Activated CD8-positive, alpha-beta memory T cell treated with anti-CD3 and anti-CD28 coated beads for 4 hours (primary cell): ENCODE measurements at regions not wholly inside any gene's neighbourhood (a gene's known extent, or its start where the extent isn't known, plus 50 kb on each side); places are given as distances from the start of the nearest gene placed in this dataset.
"Not testable (repeated sequence)": the region's sequence is repeated elsewhere in the genome, so short reads cannot be mapped to it uniquely, and the experiment has no call there.

ENCODE experiments used
- DNase-seq, 2 donors: peaks; one replicate each; pipeline ENCODE4 v3.0.0-alpha.2; 2020; ENCODE audit warnings: low read depth in 2 of 2

DNA sequence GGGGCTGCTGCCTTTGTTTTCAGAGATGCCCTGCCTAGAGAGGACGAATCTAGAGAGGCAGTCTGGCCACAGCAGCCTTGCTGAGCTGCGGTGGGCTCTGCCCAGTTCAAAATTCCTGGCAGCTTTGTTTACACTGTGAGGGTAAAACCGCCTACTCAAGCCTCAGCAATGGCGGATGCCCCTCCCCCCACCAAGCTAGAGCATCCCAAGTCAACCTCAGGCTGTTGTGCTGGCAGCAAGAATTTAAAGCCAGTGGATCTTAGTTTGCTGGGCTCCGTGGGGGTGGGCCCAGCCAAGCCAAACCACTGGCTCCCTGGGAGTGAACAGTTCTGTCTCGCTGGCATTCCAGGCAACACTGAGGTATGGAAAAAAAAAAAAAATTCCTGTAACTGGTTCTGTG is 970.9 kb downstream of the TBC1D32 start:
- no peak for DNase-seq

DNA sequence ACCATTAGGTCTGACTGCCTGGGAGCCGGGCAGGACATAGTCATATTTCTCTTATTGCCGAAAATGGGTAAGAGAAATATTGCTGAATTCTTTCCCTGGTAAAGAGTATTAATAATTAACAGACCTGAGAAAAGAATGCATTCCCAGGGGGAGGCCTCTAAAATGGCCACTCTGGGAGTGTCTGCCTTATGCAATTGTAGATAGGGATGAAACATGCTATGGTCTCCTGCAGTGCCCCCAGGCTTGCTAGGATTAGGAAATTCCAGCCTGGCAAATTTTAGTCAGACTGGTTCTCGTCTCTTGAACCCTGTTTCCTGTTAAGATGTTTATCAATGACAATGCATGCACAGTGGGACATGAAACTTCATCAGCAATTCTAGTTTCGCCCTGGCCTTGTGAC is 975.7 kb downstream of the TBC1D32 start:
- not testable (repeated sequence) for DNase-seq

DNA sequence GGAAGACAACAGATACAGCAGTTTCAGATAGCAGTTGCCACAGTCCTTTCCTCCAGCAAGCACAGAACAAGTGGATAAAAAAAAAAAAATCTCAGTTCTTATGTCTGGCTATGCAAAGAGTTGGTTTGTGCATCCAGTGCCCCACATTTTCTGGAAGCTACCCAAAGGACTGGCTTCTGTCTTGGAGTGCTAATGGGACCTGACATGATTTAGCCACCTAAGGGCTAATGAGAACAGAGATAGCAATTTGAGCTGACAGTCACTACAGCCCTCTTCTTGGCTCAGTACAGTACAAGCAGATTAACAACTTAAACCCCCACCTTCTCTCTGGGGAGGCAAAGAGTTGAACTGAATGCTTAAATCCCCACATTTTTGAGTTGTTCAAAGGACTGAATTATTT is 976.8 kb downstream of the TBC1D32 start:
- DNase-seq: no peak

DNA sequence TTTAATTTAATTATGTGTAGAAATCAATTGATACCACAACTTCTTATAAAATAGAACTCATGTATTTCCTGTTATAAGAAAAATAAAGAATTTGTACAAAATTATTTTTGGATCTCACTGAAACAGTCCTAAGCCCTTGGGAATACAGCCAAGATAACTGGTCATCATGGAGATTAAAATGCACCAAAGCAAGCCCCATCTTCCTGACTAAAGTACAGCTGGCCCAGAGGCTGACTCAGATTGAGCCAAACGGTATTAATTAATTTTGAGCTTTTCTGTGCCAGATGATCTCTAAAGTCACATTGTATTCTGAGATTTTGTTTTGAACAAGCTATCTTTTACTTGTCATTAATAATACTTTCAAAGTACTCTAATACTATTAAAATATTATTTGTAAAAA is 978.5 kb downstream of the TBC1D32 start:
- no peak for DNase-seq

DNA sequence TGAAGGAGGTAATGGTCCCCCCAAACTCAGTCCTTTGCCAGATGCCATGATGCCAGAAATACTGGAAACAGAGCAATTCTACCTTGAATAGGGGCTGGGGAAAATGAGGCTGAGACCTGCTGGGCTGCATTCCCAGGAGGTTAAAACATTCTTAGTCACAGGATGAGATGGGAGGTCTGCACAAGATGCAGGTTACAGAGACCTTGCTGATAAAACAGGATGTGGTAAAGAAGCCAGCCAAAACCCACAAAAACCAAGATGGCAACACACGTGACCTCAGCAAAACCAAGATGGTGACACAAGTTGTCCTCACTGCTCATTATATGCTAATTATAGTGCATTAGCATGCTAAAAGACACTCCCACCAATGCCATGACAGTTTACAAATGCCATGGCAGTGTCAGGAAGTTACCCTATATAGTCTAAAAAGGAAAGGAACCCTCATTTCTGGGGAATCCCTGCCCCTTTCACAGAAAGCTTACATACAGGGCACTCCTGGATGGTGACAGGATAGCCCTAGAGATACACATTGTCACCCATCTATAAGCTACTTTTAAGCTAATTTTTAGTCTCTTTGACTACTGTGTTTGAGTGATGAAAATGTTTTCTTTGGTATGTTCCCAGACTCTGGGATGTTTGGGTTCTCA is 979.7 kb downstream of the TBC1D32 start:
- DNase-seq: no peak

DNA sequence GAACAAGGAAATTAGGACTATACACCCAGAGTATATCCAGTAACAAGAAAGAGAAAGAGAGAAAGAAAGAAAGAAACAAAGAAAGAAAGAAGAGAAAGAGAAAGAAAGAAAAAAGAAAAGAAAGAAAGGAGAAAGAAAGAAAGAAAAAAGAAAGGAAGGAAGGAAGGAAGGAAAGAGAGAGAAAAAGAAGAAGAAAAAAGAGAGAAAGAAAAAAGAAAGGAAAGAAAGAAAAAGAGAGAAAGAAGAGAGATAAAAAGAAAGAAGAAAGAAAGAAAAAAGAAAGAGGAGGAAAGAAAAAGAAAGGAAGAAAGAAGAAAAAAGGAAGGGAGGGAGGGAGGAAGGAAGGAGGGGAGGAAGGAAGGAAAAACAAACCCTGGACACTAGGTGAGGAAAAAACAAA is 981.8 kb downstream of the TBC1D32 start:
- DNase-seq: no peak

DNA sequence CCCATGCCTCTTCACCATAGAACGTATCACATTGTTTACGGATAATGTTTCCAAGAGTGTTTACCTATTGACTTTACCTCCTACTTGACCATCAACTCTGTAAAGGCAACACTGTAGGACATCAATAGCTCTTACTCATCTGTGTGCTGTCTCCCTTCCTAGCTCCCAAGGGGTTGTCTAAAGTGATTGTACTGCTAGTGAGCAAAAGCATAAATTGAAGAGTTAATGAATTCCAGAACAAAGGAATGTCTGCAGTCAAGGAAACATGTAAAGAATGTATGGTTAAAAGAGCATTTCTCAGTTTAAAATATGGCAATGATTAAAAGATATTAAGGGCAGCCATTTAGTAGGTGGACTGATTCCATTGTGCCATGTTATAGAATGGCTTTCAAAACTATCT is 985.4 kb downstream of the TBC1D32 start:
- DNase-seq: no peak

DNA sequence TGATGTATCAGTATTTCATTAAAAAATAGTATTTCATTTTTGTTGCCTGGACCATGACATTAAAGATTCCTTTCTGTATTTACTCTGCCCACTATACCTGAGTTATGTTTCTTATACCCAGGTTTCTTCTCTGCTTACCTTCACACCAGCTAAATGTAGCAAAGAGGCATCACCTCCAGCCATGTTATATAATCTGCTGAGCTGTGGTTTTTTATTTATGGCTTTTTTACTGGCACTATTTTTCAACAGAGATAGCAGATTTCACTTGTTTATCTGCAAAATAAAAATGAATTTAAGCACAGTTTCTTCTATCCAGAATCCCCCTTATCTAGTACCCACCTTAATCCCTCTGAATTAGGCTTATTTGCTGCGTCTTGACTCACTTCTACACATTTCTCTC is 979.0 kb upstream of the MAN1A1 start:
- DNase-seq: no peak

DNA sequence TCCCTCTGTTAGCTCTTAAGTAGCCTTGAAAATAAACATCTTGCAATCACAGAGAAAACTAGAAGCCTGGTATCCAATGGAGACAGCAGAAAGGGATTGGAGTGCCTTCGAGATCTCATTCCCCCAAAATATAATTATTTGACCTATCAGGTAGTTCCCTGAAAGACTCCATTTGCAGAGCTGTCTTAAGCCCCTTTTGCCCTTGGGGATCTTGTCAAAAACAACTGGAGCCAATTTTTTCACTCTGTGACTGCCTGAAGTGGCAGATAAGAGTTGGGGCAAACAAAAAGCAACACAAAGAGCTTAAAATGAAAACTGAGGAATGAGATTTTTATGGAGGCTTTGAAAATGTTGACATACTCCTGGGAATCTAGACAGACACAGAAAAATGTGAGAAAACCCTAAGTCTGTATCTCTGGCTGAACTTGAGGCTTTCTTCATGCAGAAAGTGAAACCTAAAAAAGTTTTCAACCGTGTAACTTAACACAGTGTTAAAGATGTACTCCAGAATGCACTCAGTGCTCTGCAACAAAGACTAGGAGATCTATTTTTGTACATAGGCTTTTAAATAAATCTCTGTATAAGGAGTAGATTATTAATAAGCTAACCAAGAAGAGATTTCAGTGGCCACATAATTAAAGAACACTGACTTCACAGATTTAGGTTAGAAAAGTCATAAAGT is 971.1 kb upstream of the MAN1A1 start:
- no peak for DNase-seq

DNA sequence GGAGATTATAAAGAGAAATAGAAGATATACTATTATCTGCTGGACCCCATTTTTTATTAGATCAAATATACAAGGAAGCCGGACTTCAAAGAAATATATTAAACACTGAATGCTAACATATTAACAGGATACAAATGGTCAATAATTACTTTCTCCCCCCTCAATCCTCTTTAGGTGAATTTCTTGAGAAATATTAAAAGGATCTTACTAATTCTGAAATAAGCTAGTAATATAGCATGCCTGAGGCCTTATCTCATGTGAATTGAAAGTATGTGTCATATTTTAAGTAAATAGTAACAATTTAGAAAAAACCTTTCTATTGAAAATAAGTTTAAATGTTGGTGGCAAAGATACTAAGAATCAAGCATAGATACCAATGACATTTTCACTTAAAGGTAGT is 954.7 kb upstream of the MAN1A1 start:
- no peak for DNase-seq

DNA sequence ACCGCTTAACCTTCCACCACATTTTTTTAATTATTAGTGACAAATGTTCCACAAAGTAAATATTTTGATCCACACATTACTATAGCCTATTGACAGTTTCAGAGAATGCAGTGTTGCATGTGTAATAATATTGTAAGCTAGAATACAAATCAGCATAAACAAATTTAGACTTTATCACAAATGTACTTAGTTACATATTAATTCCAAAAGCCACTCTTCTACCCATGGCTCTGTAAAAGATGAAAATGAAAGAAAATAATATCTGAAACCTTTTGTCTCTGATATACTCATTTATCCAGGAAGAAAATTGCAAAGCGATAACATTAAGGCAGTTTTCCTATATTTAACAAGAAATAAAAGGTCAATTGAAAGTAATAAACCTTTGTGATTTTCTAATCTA is 954.0 kb upstream of the MAN1A1 start:
- no peak for DNase-seq

DNA sequence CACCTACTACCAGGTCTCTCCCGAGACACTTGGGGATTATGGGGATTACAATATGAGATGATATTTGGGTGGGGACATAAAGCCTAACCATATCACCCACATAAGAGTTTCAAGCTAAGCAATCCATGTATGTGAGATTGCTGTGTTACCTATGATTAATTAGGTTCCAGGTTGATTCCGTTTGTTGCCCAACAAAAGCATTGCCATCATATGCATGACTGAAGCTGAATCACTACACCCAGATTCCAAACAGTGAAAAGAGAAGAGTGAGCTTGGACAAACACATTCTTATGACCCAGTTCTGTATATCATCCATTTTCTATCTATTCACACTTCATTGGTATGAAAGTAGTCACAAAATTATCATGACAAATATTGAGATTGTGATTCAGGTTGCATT is 952.5 kb upstream of the MAN1A1 start:
- DNase-seq: no peak

DNA sequence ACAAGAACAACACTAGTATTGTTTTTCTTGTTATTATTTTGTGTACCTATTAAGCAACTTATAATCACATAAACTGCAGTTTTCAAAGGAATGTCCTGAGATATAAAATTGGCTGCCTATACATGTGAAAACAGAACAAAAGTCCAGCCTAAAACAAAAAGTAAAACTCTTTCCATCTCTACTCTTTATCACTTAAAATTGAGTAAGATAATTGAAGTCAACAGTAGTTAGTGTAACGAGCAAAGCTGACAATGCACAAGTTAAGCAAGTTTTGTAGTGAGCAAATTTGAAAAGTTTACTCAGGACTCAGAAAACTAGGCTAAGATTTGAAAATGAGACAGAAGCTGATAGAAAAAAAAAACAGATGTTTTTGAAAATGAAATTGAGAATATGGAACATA is 941.4 kb upstream of the MAN1A1 start:
- DNase-seq: no peak

DNA sequence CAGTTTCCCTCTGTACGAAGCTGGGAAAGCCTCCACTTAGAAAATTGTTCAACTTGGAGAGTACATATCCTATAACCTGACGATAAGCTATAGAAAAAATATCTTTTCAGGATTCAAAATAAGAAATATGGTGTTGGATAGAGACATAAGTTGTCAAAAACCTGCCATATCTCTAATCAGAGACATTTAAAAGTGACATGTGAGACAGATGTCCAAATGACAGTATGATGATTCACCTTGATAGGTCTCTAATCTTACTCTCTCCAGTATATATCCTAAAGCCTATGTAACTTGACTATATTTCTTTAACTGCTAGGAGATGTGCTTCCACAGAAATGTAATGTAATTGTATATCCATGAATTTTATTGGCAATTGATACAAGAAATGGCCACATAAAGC is 932.4 kb upstream of the MAN1A1 start:
- DNase-seq: no peak

DNA sequence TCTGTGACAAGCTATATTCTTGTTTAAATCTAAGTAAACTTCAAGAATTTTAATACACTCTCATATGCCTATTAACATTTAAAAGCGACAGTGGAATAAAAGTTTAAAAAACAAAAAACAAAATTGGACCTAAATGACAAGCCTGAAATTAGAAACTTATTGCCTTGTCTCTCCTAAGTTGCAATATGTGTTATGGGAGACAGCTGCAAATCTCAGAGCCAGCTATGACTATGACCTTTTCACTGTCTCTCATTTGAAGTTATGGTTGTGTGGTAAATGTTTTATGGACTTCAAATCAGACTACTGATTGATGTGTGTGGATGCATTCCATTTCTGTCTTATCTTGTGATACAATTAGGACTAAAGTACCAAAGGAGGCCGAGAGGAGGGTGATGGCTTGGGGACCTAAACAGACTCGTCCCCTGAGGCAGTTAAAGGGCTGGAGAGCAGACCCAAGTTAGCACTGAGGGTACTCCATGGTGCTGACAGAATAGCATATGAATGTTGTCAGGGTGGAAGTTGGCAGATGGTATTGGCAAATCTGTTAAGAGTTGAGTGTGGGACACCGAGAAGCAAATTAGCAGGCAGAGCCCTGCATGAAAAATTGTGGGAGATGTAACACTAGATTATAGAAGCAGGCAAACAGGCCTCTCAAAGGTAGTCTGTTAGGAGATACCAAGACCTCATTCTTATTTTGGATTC is 930.1 kb upstream of the MAN1A1 start:
- no peak for DNase-seq

DNA sequence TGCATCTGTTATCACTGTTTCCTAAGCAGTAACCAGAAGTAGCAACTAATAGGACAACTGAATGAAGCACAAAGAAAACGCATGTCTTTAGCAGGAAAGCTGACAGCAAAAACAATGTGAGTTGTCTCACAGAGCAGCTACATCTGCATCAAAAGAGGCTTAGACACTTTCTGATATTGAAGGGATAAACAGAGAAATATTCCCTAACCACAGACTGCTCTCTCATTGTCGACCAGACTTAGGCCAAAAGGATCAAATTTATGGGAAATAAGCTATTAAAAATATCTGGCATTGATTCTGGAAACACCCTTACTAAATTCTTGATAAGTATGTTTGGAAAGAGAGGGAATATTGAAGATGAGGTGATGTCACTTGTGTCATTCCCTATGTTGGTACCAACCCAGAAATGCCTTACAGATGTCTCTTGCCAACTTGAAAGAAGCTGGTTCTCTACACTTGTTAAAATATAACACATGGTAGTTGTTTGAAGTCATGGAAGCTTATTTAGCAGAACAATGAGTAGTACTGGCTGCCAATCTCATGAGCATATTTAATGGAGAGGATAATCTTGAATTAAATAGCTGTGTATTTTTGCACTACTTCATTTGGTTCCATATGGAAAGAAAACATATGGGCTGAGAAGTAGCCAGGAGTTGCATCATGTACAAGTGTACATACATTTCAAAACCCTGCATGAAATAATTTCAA is 929.3 kb upstream of the MAN1A1 start:
- DNase-seq: no peak

DNA sequence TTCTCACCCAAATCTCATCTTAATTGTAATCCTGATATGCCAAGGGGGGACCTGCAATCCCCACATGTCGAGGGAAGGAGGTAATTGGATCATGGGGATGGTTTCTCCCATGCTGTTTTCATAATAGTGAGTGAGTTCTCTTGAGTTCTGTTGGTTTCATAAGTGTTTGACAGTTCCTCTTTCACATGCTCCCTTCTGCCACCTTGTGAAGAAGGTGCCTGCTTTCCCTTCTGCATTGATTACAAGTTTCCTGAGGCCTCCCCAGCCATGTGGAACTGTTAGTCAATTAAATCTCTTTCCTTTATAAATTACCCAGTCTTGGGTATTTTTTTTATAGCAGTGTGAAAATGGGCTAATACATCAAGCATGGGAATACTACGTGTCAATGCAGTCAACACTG is 925.0 kb upstream of the MAN1A1 start:
- DNase-seq: no peak

DNA sequence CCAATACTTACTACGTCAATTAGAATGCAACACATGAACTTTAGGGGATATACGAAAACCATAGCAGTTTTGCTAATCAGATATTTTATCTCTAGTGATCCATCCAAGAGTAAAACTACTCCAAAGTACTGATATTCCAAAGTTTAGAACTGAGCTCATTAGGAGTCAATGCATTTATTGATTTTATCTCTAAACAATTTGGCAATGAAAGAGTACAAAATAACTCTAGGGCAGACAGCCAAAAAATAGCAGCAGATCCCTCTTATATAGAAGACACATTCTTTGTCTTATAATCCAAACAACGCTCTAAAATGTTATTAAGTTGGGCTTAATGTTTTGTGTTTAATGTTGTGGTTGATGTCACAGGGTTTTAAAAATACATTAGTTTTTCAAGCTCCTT is 923.9 kb upstream of the MAN1A1 start:
- no peak for DNase-seq

DNA sequence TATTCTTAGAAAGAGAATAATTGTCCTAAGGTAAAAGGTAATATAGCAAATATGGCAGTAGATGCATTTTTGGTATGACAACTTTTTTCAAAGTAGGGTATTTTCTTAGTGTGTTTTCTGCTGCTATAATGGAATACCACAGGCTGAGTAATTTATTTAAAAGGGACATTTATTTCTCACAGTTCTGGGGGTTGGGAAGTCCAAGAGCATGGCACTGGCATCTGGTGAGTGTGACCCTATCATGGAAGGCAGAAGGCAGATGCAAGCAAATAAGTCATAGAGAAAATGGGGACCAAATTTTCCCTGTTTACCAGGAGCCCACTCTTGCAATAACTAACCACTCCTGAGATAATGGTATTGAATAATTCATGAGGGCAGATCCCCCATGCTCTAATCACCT is 922.5 kb upstream of the MAN1A1 start:
- DNase-seq: no peak

DNA sequence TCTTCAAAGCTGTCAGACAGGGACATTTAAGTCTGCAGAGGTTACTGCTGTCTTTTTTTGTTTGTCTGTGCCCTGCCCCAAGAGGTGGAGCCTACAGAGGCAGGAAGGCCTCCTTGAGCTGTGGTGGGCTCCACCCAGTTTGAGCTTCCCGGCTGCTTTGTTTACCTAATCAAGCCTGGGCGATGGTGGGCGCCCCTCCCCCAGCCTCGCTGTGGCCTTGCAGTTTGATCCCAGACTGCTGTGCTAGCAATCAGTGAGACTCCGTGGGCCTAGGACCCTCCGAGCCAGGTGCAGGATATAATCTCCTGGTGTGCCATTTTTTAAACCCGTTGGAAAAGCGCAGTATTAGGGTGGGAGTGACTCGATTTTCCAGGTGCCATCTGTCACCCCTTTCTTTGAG is 918.7 kb upstream of the MAN1A1 start:
- not testable (repeated sequence) for DNase-seq

DNA sequence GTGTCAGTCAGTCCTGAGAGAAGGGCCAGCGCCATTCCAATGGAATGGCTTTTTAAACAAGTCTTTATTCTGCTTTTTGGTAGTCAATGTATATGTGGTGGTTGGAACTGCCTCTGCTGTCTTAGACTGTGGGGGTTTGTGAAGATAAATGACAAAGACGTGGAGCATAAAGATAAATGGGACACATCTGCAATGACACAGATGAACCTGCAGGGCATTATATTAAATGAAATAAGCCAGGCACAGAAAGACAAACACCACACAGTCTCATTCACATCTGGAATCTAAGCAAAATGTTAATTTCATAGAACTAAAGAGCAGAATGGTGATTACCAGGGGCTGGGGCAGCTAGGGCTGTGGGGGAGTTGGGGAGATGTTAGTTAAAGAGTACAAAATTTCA is 912.8 kb upstream of the MAN1A1 start:
- DNase-seq: no peak

DNA sequence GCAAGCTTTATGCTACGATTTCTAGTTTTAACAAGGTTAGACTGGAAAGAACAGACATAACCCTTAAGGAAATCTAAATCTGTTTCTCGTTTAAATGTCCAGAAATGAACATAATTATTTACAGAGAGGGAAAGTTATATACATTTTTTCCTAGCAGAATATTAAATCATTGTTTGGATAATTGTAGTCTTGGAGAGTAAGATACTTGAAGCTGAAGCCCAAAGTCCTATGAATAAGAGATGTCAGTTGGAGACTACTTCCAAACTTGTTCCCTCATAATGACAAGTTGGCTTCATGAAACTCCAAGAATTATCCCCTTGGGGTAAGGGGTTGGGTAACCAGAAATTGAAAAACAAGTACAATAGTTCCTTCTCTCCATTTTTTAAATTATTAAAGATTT is 911.1 kb upstream of the MAN1A1 start:
- no peak for DNase-seq

DNA sequence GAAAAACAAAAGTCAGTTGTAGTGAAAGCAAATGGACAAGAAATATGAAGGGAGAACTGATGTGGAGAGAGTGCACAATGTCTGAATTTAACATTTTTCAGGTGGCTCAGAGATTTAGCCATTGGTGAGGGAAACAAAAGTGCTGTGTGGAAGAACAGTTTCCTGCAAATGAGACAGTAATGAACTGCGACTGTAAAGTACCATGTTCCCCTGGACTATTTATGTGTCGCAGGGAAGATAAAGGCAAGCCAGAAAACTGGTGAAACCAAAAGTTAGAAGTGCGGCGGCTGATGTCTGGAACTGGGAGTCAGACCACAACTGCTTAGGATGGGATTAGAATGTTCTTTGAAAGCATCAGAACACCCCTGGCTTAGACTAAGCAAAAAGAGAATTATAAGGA is 905.1 kb upstream of the MAN1A1 start:
- no peak for DNase-seq
